ENCODE measurements at regions not wholly inside any gene's neighbourhood (a gene's known extent, or its start where the extent isn't known, plus 50 kb on each side); places are given as distances from the start of the nearest gene placed in this dataset.

- Histone ChIP-seq H4K20me1 (ENCODE audit: control insufficient read depth, extremely low read depth, insufficient read depth, low read length) (no peaks in the 10 kb centered on the region), H3K79me2 (ENCODE audit: control insufficient read depth, insufficient read depth, low read length) (no peaks in the 10 kb centered on the region), H3K4me1 (ENCODE audit: control insufficient read depth, extremely low read depth, insufficient read depth, low read length) (no peaks in the 10 kb centered on the region), H3K4me2 (ENCODE audit: extremely low read depth, insufficient read depth, low read length) (no peak overlapping the region), H2AFZ (ENCODE audit: low read length) (no peak overlapping the region), H3K27ac (ENCODE audit: insufficient read depth, low read length) (no peak overlapping the region), H3K9me3 (ENCODE audit: control insufficient read depth, insufficient read depth, low read depth, low read length) (no peaks in the 10 kb centered on the region), H3K9ac (ENCODE audit: insufficient read depth, low read length) (no peak overlapping the region), H3K36me3 (ENCODE audit: control insufficient read depth, insufficient read depth, low read length) (no peaks in the 10 kb centered on the region), H3K27me3 (ENCODE audit: control insufficient read depth, insufficient read depth, low read length) (no peaks in the 10 kb centered on the region), H3K4me3 (replicated peaks in 1 of 4; ENCODE audit: control extremely low read depth in 1 of 4, insufficient read depth in 1 of 4, low read depth in 3 of 4, low read length in 4 of 4) (no peak overlapping the region)
- no peak for DNase-seq (ENCODE audit: low read depth in 2 of 2)
- TF ChIP-seq CTCF (conservative IDR thresholded peaks at IDR 0.05 in 1 of 2, IDR thresholded peaks at IDR 0.05 in 1 of 2; ENCODE audit: low read depth in 1 of 2, low read length in 2 of 2) (no peak), EZH2 (IDR thresholded peaks at IDR 0.05; ENCODE audit: low read length, missing control alignments) (no peak)
These were observed 131.6 kb upstream of the G2E3 start for GRCh38 chr14:30427401-30427800.

- Histone ChIP-seq H4K20me1 (ENCODE audit: control insufficient read depth, extremely low read depth, insufficient read depth, low read length) (no peaks in the 10 kb centered on the region), H3K4me1 (ENCODE audit: control insufficient read depth, extremely low read depth, insufficient read depth, low read length) (no peaks in the 10 kb centered on the region)
- DNase-seq (ENCODE audit: low read depth in 2 of 2): no peak
These were observed 131.1 kb upstream of the G2E3 start for GRCh38 chr14:30427846-30428245.

GRCh38 chr14:30431552-30431951 lies 127.4 kb upstream of the G2E3 start:
- Histone ChIP-seq H3K4me2 (ENCODE audit: extremely low read depth, insufficient read depth, low read length) (no peak overlapping the region), H3K27ac (ENCODE audit: insufficient read depth, low read length) (no peak overlapping the region), H3K9ac (ENCODE audit: insufficient read depth, low read length) (no peak overlapping the region), H3K36me3 (ENCODE audit: control insufficient read depth, insufficient read depth, low read length) (no peaks in the 10 kb centered on the region), H3K9me3 (ENCODE audit: control insufficient read depth, insufficient read depth, low read depth, low read length) (no peaks in the 10 kb centered on the region), H4K20me1 (ENCODE audit: control insufficient read depth, extremely low read depth, insufficient read depth, low read length) (no peaks in the 10 kb centered on the region), H2AFZ (ENCODE audit: low read length) (no peak overlapping the region), H3K27me3 (ENCODE audit: control insufficient read depth, insufficient read depth, low read length) (no peaks in the 10 kb centered on the region), H3K4me3 (replicated peaks in 1 of 4; ENCODE audit: control extremely low read depth in 1 of 4, insufficient read depth in 1 of 4, low read depth in 3 of 4, low read length in 4 of 4) (no peak overlapping the region), H3K4me1 (ENCODE audit: control insufficient read depth, extremely low read depth, insufficient read depth, low read length) (no peaks in the 10 kb centered on the region), H3K79me2 (ENCODE audit: control insufficient read depth, insufficient read depth, low read length) (no peaks in the 10 kb centered on the region)
- TF ChIP-seq EZH2 (IDR thresholded peaks at IDR 0.05; ENCODE audit: low read length, missing control alignments): no peak
- TF ChIP-seq CTCF (conservative IDR thresholded peaks at IDR 0.05 in 1 of 2, IDR thresholded peaks at IDR 0.05 in 1 of 2; ENCODE audit: low read depth in 1 of 2, low read length in 2 of 2): no peak
- no peak for DNase-seq (ENCODE audit: low read depth in 2 of 2)

More at GRCh38 chr14:30427846-30428245, 131.1 kb upstream of the G2E3 start:
- Histone ChIP-seq H3K36me3 (ENCODE audit: control insufficient read depth, insufficient read depth, low read length) (no peaks in the 10 kb centered on the region), H3K9me3 (ENCODE audit: control insufficient read depth, insufficient read depth, low read depth, low read length) (no peaks in the 10 kb centered on the region), H3K9ac (ENCODE audit: insufficient read depth, low read length) (no peak overlapping the region), H3K27me3 (ENCODE audit: control insufficient read depth, insufficient read depth, low read length) (no peaks in the 10 kb centered on the region), H3K4me2 (ENCODE audit: extremely low read depth, insufficient read depth, low read length) (no peak overlapping the region), H3K4me3 (replicated peaks in 1 of 4; ENCODE audit: control extremely low read depth in 1 of 4, insufficient read depth in 1 of 4, low read depth in 3 of 4, low read length in 4 of 4) (no peak overlapping the region), H2AFZ (ENCODE audit: low read length) (no peak overlapping the region), H3K27ac (ENCODE audit: insufficient read depth, low read length) (no peak overlapping the region), H3K79me2 (ENCODE audit: control insufficient read depth, insufficient read depth, low read length) (no peaks in the 10 kb centered on the region)
- TF ChIP-seq CTCF (conservative IDR thresholded peaks at IDR 0.05 in 1 of 2, IDR thresholded peaks at IDR 0.05 in 1 of 2; ENCODE audit: low read depth in 1 of 2, low read length in 2 of 2) (no peak), EZH2 (IDR thresholded peaks at IDR 0.05; ENCODE audit: low read length, missing control alignments) (no peak)
